GM12865 (cell line): ENCODE measurements at regions not wholly inside any gene's neighbourhood (a gene's known extent, or its start where the extent isn't known, plus 50 kb on each side); places are given as distances from the start of the nearest gene placed in this dataset.

Source experiments
- DNase-seq: peaks from one replicate; pipeline ENCODE4 v3.0.0; 2010; ENCODE audit warnings: low read depth
- H3K4me3 ChIP-seq: 2 replicates; pipeline ENCODE4 v1.5.1; 2011; ENCODE audit warnings: mild to moderate bottlenecking, low read depth, low read length, control low read depth
- TF ChIP-seq, protein P1 (sequence below): IDR thresholded peaks from 2 replicates; pipeline ENCODE4 v1.5.1; 2011; ENCODE audit warnings: low read length, control low read depth, low read depth, inconsistent platforms; ENCODE audit not compliant: insufficient read depth; ENCODE audit errors: missing control alignments

DNA sequence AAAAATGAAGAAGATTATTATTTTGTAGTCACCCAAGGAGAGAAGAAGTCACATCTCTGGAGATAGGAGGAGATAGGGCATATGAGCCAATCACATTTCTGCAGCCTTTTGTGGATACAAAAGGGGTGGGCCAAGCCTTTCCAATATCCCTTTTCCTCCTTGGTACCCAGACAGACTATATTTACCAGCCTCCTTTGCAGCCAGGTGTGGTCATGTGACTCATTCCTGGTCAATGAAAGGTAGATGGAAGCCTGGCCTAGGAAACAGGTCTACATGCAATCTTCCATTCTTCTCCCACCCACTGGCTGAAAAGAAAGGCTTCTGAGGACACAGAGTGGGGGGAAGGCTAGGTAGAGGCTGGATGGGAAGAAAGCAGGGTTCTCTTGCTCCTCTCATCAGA, 58.1 kb upstream of the ERG start:
- no peak for DNase-seq
- TF ChIP-seq, protein P1, sequence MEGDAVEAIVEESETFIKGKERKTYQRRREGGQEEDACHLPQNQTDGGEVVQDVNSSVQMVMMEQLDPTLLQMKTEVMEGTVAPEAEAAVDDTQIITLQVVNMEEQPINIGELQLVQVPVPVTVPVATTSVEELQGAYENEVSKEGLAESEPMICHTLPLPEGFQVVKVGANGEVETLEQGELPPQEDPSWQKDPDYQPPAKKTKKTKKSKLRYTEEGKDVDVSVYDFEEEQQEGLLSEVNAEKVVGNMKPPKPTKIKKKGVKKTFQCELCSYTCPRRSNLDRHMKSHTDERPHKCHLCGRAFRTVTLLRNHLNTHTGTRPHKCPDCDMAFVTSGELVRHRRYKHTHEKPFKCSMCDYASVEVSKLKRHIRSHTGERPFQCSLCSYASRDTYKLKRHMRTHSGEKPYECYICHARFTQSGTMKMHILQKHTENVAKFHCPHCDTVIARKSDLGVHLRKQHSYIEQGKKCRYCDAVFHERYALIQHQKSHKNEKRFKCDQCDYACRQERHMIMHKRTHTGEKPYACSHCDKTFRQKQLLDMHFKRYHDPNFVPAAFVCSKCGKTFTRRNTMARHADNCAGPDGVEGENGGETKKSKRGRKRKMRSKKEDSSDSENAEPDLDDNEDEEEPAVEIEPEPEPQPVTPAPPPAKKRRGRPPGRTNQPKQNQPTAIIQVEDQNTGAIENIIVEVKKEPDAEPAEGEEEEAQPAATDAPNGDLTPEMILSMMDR = no peak
- no peak overlapping the region for H3K4me3 ChIP-seq

DNA sequence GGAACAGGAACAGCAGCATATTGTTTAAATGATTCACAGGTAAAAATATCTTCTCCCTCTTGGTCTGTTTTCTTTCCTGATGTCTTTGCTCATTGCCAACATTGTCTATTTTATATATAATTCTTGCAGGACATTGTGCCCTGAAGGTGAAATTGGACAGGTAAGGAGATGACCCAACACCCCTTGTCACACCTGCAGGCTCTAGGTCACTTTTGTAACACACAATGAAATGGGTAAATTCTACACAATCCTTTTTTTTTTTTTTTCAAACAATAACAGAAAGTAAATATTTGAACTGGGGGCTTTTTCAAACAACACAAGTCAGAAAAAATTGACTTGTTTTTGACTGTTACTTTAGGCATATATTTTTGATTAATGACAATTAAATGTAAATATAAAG, 62.9 kb upstream of the ERG start:
- H3K4me3 ChIP-seq = no peak overlapping the region
- DNase-seq = no peak
- TF ChIP-seq, protein P1 = no peak

DNA sequence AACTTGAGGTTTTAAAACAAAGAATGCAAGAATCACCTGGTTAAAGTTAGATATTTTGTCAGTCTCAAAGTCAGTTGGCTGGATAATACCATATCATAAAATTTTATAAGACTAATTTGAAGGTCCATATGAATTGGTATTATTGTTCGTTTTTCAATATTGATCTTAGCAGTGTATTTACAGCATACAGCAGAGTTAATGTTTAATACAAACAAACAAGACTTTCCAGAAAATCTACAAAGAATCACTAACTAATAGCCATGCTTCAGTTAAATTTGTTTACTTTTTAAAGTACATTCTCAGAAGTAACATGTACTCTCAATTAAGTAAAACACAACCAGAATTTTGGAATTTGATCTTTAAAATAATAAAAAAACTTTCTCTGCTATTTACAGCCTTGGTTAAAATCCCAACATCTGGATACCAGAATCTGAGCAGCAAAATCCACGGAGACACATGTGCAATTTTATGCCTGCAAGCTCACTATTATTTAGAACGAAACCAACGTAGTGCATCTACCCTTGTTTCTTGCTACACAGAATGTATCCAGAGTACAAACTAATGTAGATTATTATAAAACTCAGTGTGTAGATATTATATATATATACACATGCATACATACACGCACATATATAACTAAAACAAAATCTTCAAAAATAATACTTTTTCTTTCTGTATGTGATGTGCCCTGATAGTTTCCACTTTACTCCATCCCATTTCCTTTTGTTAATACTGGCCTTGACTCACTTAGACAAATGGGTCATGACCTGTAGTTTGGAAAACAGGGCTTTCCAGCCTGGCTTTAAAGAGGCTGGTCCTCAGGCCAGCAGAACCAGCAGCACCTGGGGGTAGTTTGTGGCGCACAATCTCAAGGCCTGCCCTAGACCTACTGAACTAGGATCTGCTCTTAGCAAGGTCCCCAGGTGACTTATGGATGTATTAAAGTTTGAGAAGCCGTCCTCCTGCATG, 63.6 kb upstream of the ERG start:
- TF ChIP-seq, protein P1 = no peak
- H3K4me3 ChIP-seq = no peak overlapping the region
- no peak for DNase-seq

DNA sequence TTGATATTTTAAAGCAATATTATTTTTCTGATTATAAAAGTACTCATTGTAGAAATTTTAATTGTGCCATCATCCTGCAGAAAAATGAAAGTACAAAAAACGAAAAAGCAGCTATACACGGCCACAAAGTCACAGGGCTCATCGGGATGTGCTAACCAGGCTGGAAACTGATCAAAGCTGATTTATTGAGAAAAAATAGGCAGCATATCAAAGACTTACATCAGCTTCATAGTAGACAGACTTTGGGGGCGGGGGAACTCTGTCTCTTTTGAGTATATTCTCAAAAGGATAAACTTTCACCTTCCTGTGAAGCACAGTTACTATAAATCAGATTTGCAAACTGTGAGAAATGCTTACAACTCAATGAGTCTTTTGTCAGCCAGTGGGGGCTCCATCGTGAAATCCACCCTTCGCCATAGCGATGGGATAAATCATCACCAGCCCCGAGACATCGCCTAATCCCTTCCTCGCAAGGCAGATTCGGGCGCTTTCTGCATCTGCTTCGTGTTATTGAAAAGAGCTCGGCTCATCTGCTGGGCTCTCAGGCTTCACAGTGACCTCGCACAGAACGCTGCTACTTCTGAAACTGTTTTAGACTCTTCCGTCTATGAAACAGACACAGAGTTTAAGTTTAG, 69.2 kb upstream of the ERG start:
- no peak for DNase-seq
- H3K4me3 ChIP-seq = no peak overlapping the region
- TF ChIP-seq, protein P1 = no peak

DNA sequence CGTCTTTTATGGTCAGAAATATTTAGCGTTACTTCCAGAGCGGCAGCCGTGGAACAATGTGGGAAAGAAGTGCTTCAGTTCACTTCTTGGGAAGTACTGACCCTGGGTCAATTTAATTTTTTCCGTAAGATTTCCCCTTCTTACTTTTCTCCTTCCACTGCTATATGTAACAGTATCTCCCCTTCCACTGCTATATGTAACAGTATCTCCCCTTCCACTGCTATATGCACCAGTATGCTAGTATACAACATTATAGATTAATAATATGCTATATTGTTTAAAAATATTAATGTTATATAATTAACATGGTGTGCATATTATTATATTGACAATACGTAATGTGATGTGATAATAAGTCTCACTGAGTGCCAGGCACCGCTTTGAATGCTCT, 69.7 kb upstream of the ERG start:
- TF ChIP-seq, protein P1 = no peak
- DNase-seq = no peak
- no peak overlapping the region for H3K4me3 ChIP-seq

DNA sequence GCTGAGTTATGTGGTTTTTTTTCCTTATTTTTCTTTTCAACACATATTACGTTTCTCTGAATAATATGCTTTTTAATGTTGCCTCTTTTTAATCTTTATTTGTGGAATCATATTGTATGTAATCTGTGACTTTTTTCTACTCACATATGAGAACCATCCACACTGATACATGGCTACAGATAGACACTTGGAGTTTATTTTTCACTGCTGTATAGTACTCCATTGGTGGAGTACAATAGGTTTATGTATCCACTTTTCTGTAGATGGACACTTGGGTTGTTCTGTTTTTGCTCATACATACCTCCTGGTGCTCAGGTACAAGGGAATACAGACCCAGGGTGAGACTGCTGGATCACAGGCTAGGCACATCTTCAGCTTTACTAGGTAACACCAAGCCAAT, 71.5 kb upstream of the ERG start:
- no peak overlapping the region for H3K4me3 ChIP-seq
- TF ChIP-seq, protein P1 = no peak
- DNase-seq = no peak
